ENCODE measurements at regions not wholly inside any gene's neighbourhood (a gene's known extent, or its start where the extent isn't known, plus 50 kb on each side); places are given as distances from the start of the nearest gene placed in this dataset.

DNA sequence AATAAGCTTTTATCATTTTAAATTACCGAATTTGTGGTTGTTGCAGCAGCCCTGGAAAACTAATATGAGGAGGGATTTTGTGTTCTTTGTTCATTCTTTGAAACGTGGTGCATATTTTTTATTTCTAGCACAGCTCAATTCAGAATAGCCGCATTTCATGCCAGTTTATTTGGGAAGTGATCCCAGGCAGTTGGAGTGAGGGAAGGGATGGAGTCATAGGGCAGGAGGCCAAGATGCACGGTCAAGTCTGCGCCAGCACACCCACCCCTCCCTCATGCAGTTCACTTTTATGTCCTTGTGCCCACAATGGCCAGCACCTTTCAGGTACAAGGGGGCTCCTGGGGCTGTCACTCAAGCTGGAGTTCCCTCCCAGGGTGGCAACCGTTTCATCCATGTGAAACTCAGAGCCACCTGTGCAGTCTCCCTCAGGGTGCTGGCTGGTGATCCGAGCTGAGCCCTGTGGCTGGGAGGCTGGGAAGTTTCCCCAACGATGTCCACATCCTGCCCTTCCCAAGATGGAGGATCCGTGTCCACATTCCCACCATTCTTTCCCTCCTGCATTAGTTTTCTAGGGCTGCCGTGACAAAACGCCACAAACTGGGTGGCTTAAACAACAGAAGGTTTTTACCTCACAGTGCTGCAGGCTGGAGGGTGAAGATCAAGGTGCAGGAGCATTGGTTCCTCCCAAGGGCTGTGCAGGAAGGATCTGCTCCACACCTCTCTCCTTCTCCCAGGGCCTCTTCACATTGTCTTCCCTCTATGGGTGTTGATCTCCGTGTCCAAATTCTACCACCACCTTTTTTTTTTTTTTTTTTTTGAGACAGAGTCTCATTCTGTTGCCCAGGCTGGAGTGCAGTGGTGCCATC, 68.5 kb upstream of the ITGA6 start:
- TF ChIP-seq, protein P1, sequence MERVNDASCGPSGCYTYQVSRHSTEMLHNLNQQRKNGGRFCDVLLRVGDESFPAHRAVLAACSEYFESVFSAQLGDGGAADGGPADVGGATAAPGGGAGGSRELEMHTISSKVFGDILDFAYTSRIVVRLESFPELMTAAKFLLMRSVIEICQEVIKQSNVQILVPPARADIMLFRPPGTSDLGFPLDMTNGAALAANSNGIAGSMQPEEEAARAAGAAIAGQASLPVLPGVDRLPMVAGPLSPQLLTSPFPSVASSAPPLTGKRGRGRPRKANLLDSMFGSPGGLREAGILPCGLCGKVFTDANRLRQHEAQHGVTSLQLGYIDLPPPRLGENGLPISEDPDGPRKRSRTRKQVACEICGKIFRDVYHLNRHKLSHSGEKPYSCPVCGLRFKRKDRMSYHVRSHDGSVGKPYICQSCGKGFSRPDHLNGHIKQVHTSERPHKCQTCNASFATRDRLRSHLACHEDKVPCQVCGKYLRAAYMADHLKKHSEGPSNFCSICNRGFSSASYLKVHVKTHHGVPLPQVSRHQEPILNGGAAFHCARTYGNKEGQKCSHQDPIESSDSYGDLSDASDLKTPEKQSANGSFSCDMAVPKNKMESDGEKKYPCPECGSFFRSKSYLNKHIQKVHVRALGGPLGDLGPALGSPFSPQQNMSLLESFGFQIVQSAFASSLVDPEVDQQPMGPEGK (CRISPR knock-in tag; IDR thresholded peaks at IDR 0.05; ENCODE audit: borderline replicate concordance): no peak
- TF ChIP-seq ZNF565 (CRISPR knock-in tag; conservative IDR thresholded peaks at IDR 0.05; ENCODE audit: low read depth): no peak
- TF ChIP-seq ARNTL (CRISPR knock-in tag; IDR thresholded peaks at IDR 0.05; ENCODE audit: borderline replicate concordance, low read depth): no peak
- no peak for TF ChIP-seq TOX (CRISPR knock-in tag; IDR thresholded peaks at IDR 0.05; ENCODE audit: borderline replicate concordance)
- TF ChIP-seq CSDC2 (CRISPR knock-in tag; IDR thresholded peaks at IDR 0.05): no peak
- TF ChIP-seq ESRRG (CRISPR knock-in tag; IDR thresholded peaks at IDR 0.05): no peak
- no peak for TF ChIP-seq RARB (CRISPR knock-in tag; IDR thresholded peaks at IDR 0.05)
- no peak for TF ChIP-seq ZFP30 (CRISPR knock-in tag; IDR thresholded peaks at IDR 0.05)
- TF ChIP-seq, protein P2, sequence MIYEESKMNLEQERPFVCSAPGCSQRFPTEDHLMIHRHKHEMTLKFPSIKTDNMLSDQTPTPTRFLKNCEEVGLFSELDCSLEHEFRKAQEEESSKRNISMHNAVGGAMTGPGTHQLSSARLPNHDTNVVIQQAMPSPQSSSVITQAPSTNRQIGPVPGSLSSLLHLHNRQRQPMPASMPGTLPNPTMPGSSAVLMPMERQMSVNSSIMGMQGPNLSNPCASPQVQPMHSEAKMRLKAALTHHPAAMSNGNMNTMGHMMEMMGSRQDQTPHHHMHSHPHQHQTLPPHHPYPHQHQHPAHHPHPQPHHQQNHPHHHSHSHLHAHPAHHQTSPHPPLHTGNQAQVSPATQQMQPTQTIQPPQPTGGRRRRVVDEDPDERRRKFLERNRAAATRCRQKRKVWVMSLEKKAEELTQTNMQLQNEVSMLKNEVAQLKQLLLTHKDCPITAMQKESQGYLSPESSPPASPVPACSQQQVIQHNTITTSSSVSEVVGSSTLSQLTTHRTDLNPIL (CRISPR knock-in tag; IDR thresholded peaks at IDR 0.05; ENCODE audit: low read depth): no peak

Data from SK-N-SH treated with all-trans-retinoic acid at 6 μM for 48 hours (cell line).